ENCODE measurements at regions not wholly inside any gene's neighbourhood (a gene's known extent, or its start where the extent isn't known, plus 50 kb on each side); places are given as distances from the start of the nearest gene placed in this dataset.

- no peak for DNase-seq
These were observed 1103.1 kb upstream of the TENM3 start for GRCh38 chr4:181140037-181140603.

- DNase-seq = peak; percentile 93
These were observed 1099.8 kb upstream of the TENM3 start for GRCh38 chr4:181143250-181143854.

- no peak for DNase-seq
These were observed 1097.2 kb upstream of the TENM3 start for GRCh38 chr4:181146051-181146450.

- no peak for DNase-seq
These were observed 1095.7 kb upstream of the TENM3 start for GRCh38 chr4:181147416-181147951.

DNA sequence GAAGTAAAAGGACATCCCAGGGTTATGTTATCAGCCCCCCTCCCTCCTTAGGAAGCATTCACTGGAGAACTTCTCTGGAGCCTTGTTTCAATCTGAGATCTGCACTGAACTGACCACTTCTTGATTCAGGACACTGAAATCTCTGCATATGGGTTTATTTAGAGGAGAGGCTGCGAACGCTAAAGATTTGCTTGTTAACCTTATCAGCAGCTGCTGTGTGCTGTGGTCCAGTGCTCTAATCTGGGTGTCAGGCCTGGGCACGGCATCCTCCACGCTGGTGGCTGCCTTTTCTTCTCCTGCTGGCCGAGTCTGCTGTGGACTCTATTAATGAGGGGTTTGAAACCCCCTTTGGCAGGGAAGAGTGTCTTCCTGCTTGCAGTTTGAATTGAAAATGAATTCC is 1094.7 kb upstream of the TENM3 start:
- DNase-seq = no peak

- peak; percentile 11 for DNase-seq
These were observed 1093.0 kb upstream of the TENM3 start for GRCh38 chr4:181150191-181150590.

GRCh38 chr4:181151856-181152255 is 1091.3 kb upstream of the TENM3 start:
- no peak for DNase-seq

- no peak for DNase-seq
These were observed 1085.6 kb upstream of the TENM3 start for GRCh38 chr4:181157647-181158046.

- DNase-seq = no peak
These were observed 1084.2 kb upstream of the TENM3 start for GRCh38 chr4:181158971-181159370.

DNA sequence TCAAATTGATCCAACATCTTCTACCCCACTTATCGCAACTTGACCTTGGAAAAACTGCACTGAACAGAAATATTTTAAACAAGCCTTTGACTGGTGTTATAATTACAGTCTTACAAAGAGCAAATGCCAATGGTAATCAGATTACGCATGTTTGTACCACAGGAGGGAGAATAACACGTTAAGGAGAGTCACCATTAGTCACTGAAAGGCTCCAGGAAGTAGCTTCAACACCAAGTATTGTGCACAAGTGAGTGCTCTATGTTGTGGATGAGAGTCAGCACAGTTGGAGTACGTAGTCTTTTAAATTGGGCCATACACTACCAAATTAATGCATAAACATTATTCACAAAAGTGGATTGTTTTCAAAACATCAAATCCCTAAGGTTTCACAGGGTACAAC is 1081.5 kb upstream of the TENM3 start:
- DNase-seq = no peak

DNA sequence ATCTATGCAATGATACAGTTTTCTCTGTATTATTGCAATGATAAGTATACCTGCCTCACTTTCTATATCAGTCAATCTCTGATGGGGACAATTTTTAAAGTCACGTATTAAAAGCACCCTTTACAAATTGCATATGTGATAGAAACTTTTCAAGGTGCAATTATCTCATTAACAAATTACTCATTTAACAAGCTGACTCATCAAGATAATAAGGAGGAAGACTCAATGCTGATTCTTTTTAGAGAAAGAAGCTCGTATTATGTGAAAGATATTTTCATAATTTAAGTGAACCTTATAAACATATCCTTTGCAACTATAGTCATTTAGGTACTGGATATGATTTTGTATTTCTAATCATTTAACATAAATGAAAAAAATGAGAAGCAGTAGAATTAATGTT is 1080.9 kb upstream of the TENM3 start:
- no peak for DNase-seq

- no peak for DNase-seq
These were observed 1080.5 kb upstream of the TENM3 start for GRCh38 chr4:181162676-181163075.

DNA sequence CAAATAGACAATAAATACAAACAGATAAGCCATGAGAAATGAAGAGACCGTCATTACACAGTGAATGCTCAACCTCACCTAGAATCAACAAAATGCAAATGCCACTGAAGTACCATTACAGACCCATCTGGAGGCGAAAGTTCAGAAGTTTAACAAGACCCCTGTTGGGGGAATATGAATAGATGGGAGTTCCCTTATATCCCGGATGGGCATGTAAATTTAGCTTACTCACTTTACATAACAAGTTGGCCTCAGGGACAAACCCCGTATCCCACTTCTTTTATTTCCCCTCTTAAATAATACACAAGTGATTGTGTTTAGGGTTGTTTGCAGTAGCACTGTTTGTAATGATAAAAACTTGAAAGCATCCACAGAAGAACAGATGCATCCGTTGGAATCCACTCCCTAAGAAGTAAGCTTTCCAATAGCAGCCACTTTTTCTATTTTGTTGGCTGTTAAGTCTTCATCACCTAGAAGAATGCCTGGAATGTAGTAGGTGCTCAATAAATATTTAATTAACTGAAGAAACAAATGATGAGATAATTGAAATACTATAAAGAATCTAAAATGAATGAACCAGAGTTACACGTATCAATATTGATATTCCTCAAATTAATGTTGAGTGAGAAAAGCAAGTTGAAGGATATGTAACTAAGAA is 1076.3 kb upstream of the TENM3 start:
- no peak for DNase-seq

DNA sequence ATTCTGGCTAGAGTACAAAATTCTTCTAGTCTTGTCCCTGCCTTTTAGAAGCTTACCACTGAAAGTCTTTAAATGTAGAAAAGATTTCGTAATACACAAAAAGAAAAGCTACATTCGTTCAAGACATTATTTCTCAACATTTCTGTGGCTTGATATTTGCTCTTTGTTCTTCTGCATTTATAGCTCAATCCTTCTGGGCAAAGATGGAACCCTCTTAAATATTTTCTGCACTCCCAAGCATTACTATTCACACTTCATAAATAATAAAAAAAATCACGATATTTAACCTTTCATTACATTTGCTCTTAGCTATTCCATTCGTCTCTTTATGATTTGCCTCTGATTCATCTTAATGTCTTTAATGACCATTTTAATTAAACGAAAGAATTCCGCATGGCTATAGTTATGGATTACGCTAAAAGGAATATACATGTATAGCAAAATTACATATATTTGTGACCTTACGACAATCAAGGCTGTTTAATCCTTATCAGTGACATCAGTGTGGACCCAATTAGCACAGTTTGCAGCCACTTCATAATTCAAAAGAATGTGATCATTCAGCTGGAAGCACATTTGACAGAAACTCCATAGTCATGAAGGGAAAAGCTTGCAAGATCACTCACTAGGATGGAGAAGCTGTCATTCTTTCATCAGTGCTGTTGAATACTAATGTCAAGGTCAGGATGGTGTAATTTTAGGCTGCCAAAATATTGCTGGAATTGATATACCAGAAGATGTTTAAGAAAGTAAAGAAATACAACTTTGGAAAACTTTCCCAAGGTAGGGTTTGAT is 1075.0 kb upstream of the TENM3 start:
- DNase-seq = no peak

- DNase-seq = no peak
These were observed 1070.2 kb upstream of the TENM3 start for GRCh38 chr4:181173046-181173445.

DNA sequence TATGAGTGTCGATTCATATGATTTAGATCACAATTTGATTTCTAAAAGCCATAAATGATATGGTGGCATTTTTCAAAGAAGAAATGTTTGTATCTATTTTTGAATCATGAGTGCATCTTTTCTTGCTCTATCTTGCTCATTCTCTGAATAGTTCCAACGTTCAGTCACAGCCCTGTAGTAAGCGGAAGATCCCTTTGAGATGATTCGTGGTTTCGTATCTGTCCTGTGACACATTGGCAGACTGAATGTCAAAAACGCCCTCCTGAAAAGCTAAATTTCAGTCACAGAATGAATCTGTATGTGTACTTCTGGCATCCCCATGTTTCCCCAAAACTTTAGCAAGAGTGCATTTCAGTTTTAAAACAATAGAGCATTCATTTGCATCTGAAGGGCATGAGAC is 1066.9 kb upstream of the TENM3 start:
- no peak for DNase-seq

GRCh38 chr4:181181331-181181730 is 1061.9 kb upstream of the TENM3 start:
- DNase-seq = no peak

GRCh38 chr4:181189751-181190150 is 1053.5 kb upstream of the TENM3 start:
- DNase-seq = no peak

DNA sequence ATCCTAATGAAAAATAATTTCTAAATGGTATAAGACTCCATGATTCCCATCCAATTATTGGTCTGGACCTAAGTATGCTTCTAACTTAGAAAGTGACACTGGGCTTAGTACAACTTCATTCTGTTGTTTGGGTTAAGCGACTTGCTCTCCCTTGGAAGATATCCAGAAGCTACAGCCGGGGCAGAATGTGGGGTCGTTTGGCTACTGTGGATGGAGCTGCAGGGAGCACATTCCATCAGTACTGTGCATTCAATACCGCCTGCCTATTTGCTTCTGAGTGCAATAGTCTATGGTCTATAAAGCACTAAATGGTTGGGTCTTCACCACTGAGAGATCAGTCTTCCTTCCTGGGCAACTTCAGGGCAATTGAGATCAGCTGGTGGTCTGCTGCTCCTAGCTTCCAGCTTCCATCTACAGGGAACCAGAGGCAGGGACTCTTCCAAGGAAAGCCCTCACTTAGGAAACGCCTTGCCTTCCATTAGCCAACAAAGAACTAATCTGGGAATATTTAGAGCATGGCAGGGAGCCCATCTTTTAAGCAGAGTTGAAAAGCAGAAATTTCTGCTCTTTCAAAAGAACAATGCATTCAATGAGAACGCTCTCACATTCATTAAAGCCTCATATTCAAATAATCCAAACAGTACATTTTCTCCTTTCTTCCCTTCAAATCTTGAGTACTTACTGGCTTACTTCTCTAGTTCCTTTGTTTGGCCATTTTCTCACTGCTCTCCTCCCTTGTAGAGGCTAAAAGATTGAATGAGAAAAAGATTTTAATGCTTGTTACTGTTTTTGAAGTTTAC is 1049.9 kb upstream of the TENM3 start:
- peak; percentile 24 for DNase-seq

- DNase-seq = no peak
These were observed 1049.1 kb upstream of the TENM3 start for GRCh38 chr4:181194096-181194495.

- no peak for DNase-seq
These were observed 1043.1 kb upstream of the TENM3 start for GRCh38 chr4:181200076-181200475.

DNA sequence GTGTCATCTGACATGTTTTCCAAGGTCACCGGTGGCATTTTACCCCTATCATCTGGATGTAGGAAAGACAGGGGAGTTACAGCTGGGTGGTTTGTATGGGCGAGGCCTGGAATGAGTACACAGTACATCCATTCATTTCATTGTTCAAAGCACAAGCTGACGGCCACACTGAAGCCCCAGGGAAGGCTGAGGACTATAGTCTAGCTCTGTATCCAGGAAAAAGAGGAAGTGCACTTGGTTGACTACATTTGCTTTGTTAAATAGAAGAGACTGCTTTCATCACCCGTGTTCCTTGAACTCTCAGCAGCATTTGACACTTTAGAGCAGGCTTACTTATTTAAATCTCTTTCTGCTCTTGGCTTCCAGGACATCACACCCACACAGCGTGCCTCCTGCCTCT is 1041.0 kb upstream of the TENM3 start:
- no peak for DNase-seq
